Fibroblast of the conjunctiva (primary cell): ENCODE measurements at regions not wholly inside any gene's neighbourhood (a gene's known extent, or its start where the extent isn't known, plus 50 kb on each side); places are given as distances from the start of the nearest gene placed in this dataset.
"Not testable (repeated sequence)": the region's sequence is repeated elsewhere in the genome, so short reads cannot be mapped to it uniquely, and the experiment has no call there.

ENCODE experiments used
- DNase-seq: peaks from one replicate; pipeline ENCODE4 v3.0.0-alpha.2; 2010; ENCODE audit warnings: low read depth

GRCh38 chrX:77160301-77160700 lies 286.9 kb upstream of the FGF16 start:
- DNase-seq, result no peak

DNA sequence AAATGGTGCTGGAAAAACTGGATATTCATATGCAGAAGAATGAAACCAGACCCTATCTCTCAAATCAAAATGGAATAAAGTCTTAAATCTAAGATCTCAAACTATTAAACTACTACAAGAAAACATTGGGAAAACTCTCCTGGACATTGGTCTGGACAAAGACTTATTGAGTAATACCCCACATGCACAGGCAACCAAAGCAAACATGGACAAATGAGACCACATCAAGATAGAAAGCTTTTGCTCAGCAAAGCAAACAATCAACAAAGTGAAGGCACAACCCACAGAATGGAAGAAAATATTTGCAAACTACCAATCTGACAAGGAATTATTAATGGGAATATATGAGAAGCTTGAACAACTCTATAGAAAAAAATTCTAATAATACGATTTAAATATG lies 284.4 kb upstream of the FGF16 start:
- DNase-seq, result no peak

DNA sequence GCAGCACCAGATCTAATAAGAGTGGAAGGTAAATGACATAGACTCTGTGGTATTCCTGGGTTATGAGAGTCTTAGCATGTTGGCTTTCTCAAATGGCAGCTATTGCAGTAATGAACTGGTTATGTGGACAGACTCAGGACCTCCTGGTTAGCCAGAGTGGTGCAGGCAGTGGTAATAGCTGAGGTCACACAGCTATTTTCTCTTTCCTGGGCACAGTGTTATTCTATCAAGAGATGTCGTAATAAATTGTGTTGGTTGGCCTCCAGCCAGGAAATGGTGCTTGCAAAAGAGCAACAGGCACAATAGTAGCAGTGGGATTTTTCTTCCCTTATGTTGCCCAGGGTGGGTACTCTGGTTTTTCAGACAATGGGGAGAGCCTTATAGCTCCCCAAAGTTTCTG lies 279.2 kb upstream of the FGF16 start:
- DNase-seq, result no peak

DNA sequence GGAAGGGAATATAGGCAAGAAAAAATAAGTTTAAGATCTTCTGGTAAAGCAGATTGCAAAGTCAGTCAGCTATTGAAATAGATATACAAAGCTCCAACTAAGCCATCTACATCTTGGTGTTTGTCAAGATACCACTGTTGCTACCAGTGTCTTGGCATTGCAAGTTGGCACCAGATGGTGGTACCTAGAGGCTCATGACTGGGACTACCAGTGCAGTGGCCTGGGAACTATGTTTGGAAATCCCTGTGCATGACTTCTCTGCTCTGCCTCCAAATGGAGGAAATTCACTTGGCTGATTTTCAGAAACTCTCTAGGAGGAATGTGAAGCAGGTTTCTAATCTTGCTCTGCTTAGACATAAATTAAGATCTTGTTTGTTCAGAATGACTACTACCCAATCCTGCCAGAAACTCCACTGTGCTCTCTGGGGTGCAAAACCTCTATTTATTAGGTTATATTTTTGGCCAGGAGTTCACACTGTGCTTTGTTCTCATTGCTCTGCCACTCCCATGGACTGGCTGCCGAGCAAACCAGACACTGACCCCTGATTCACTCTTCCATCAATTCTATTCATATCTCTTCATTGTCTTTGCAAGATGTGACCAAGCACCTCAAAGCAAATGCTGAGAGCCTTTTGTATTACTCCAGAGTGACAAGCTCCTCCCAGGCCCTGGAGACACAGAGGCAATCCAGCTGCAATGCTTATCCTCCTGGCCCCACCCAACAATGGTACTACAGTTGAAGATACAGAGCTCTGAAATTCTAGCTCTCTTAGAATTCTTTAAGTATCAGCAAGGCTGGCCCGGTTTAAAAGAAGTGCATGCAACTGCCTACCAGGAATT lies 272.3 kb upstream of the FGF16 start:
- no peak for DNase-seq

- no peak for DNase-seq
Measured at GRCh38 chrX:77200663-77201062, 246.5 kb upstream of the FGF16 start.

DNA sequence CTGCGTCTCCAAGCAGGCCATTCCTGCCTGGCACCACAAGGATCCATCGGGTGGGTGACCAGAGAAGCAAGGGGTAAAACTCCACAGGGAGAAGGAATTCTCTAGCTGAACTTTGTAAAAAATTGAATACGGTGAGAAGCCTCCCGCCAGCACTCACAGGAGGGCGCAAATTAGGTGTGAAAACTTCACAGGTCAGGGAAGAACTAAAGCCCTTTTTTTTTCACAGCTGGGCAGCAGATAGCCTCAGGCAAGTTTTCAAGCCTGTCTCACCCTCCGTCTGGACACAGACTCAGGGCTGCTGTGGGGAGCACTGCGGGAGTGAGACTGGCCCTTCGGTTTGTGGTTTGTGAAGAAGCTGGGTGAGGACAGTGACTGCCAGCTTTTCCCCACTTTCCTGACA lies 224.1 kb upstream of the FGF16 start:
- DNase-seq, result no peak

DNA sequence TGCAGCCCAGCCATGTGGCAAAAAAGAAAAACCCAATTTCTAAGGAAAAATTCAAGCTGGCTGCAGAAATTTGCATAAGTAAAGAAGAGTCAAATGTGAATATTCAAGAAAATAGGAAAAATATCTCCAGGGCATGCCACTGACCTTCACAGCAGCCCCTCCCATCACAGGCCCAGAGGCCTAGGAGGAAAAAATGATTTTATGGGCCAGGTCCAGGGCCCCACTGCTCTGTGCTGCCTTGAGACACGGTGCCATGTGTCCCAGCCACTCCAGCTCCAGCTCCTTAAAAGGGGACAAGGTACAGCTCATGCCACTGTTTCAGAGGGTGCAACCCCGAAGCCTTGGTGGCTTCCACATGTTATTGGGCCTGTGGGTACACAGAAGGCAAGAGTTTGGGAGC lies 182.7 kb upstream of the FGF16 start:
- no peak for DNase-seq

GRCh38 chrX:77275392-77275791 lies 171.8 kb upstream of the FGF16 start:
- DNase-seq, result no peak

DNA sequence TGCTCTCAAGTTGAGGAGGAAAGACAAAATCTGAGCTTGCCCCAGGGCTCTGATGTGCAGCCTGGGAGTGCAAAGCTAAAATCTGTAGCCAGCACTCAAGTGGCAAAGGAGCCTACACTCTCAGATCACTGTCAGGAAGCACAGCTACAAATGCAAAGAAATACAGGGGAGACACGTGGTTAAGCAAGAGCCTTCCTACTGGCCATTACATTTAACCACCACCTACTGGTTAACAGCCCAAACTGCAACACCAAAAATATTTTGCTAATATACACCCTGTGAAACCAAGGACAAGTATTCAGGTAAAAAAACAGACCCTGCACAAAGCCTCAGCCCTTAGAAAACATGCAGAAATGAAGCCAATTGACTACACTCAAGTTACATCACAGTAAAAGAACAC lies 170.4 kb upstream of the FGF16 start:
- DNase-seq, result no peak

GRCh38 chrX:77277911-77278310 lies 169.3 kb upstream of the FGF16 start:
- DNase-seq, result no peak

DNA sequence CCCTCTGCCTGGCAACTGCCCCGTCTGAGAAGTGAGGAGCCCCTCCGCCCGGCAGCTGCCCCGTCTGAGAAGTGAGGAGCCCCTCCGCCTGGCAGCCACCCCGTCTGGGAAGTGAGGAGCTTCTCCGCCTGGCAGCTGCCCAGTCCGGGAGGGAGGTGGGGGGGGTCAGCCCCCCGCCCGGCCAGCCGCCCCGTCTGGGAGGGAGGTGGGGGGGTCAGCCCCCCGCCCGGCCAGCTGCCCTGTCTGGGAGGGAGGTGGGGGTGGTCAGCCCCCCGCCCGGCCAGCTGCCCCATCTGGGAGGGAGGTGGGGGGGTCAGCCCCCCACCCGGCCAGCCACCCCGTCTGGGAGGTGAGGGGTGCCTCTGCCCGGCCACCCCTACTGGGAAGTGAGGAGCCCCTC lies 167.8 kb upstream of the FGF16 start:
- not testable (repeated sequence) for DNase-seq

GRCh38 chrX:77293331-77293995 lies 153.7 kb upstream of the FGF16 start:
- no peak for DNase-seq

GRCh38 chrX:77298296-77298695 lies 148.9 kb upstream of the FGF16 start:
- DNase-seq, result no peak

DNA sequence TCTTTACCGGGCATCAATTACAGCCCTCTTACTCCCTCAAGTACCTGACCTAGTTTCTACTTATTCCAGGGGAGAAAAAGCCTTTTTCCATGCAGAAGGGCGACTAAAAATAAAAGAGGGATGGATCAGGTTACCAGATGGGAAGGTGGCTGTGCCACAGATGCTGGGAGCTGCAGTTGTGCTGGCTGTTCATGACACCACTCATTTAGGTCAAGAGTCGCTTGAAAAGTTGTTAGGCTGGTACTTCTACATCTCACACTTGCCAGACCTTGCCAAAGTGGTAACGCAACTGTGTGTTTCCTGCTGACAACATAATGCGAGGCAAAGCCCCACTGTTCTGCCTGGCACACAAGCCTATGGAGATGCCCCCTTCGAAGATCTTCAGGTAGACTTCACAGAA lies 148.4 kb upstream of the FGF16 start:
- DNase-seq, result no peak

GRCh38 chrX:77299549-77299948 lies 147.6 kb upstream of the FGF16 start:
- DNase-seq, result no peak

GRCh38 chrX:77342004-77342403 lies 105.2 kb upstream of the FGF16 start:
- no peak for DNase-seq

- DNase-seq, result no peak
Measured at GRCh38 chrX:77346859-77347258, 100.3 kb upstream of the FGF16 start.

GRCh38 chrX:77347572-77347971 lies 99.6 kb upstream of the FGF16 start:
- no peak for DNase-seq

DNA sequence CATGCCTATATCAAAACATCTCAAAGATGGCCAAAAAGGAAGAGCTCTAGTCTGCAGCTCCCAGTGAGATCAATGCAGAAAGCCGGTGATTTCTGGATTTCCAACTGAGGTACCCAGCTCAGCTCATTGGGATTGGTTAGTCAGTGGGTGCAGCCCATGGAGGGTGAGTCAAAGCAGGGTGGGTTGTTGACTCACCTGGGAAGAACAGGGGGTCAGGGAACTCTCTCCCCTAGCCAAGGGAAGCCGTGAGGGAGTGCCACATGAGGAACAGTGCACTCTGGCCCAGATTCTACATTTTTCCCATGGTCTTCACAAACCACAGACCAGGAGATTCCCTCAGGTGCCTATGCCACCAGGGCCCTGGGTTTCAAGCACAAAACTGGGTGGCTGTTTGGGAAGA lies 57.3 kb upstream of the FGF16 start:
- DNase-seq, result no peak

DNA sequence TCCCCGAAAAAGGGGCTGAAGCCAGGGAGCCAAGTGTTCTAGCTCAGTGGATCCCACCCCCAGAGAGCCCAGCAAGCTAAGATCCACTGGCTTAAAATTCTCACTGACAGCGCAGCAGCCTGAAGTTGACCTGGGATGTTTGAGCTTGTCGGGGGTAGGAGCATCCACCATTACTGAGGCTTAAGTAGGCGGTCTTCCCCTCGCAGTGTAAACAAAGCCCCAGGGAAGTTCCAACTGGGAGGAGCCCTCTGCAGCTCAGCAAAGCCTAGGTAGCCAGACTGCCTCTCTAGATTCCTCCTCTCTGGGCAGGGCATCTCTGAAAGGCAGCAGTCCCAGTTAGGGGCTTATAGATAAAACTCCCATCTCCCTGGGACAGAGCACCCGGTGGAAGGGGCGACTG lies 56.8 kb upstream of the FGF16 start:
- not testable (repeated sequence) for DNase-seq

GRCh38 chrX:77396781-77397180 lies 50.4 kb upstream of the FGF16 start:
- no peak for DNase-seq
